GM19328 (cell line): ENCODE measurements at regions not wholly inside any gene's neighbourhood (a gene's known extent, or its start where the extent isn't known, plus 50 kb on each side); places are given as distances from the start of the nearest gene placed in this dataset.
"Not testable (repeated sequence)": the region's sequence is repeated elsewhere in the genome, so short reads cannot be mapped to it uniquely, and the experiment has no call there.

Experiments
- ATAC-seq: cut with Tn5 transposase; IDR thresholded peaks from one replicate; pipeline ENCODE4 v1.9.1; 2021; ENCODE audit warnings: mild to moderate bottlenecking, moderate library complexity; ENCODE audit not compliant: unreplicated experiment

- no peak for ATAC-seq
These were observed 1145.2 kb downstream of the AACS start for GRCh38 chr12:126210448-126210847.

- ATAC-seq: no peak
These were observed 1147.6 kb downstream of the AACS start for GRCh38 chr12:126212824-126213223.

- ATAC-seq: no peak
These were observed 1153.5 kb downstream of the AACS start for GRCh38 chr12:126218697-126219096.

- ATAC-seq: no peak
These were observed 1153.9 kb downstream of the AACS start for GRCh38 chr12:126219139-126219538.

- no peak for ATAC-seq
These were observed 1154.5 kb downstream of the AACS start for GRCh38 chr12:126219654-126220279.

GRCh38 chr12:126224032-126224431 is 1158.8 kb downstream of the AACS start:
- no peak for ATAC-seq

GRCh38 chr12:126228936-126229335 is 1163.7 kb downstream of the AACS start:
- ATAC-seq: no peak

GRCh38 chr12:126232711-126233110 is 1167.5 kb downstream of the AACS start:
- ATAC-seq: no peak

GRCh38 chr12:126233625-126234024 is 1168.4 kb downstream of the AACS start:
- ATAC-seq: no peak

- no peak for ATAC-seq
These were observed 1178.7 kb downstream of the AACS start for GRCh38 chr12:126243814-126244440.

- ATAC-seq: no peak
These were observed 1182.7 kb downstream of the AACS start for GRCh38 chr12:126247936-126248335.

- ATAC-seq: no peak
These were observed 1183.7 kb downstream of the AACS start for GRCh38 chr12:126248871-126249403.

GRCh38 chr12:126258190-126258589 is 1193.0 kb downstream of the AACS start:
- no peak for ATAC-seq

GRCh38 chr12:126262829-126263228 is 1197.6 kb downstream of the AACS start:
- no peak for ATAC-seq

- no peak for ATAC-seq
These were observed 1203.0 kb downstream of the AACS start for GRCh38 chr12:126268222-126268621.

- no peak for ATAC-seq
These were observed 1205.9 kb downstream of the AACS start for GRCh38 chr12:126271159-126271558.

GRCh38 chr12:126282691-126283090 is 1217.5 kb downstream of the AACS start:
- no peak for ATAC-seq

GRCh38 chr12:126286203-126286602 is 1221.0 kb downstream of the AACS start:
- ATAC-seq: no peak

GRCh38 chr12:126290456-126290855 is 1225.2 kb downstream of the AACS start:
- ATAC-seq: no peak

GRCh38 chr12:126291987-126292386 is 1226.8 kb downstream of the AACS start:
- ATAC-seq: not testable (repeated sequence)

GRCh38 chr12:126295652-126296051 is 1230.4 kb downstream of the AACS start:
- ATAC-seq: no peak

GRCh38 chr12:126309278-126309677 is 1244.0 kb downstream of the AACS start:
- ATAC-seq: no peak

GRCh38 chr12:126312457-126312856 is 1247.2 kb downstream of the AACS start:
- no peak for ATAC-seq
